ENCODE measurements at regions not wholly inside any gene's neighbourhood (a gene's known extent, or its start where the extent isn't known, plus 50 kb on each side); places are given as distances from the start of the nearest gene placed in this dataset.

- TF ChIP-seq POLR2A (IDR thresholded peaks at IDR 0.05) (no peak), CTCF (IDR thresholded peaks at IDR 0.05) (no peak)
- WGBS, 2 donors, result 46 to 49% methylated on average over 3 to 5 of the region's 5 CpGs
- no peak for DNase-seq
Observed at GRCh38 chr1:88291611-88292354, 392.3 kb upstream of the PKN2 start.

GRCh38 chr1:88293691-88294190 is 390.3 kb upstream of the PKN2 start:
- H3K27me3 ChIP-seq, result no peaks in the 10 kb centered on the region
- H3K9me3 ChIP-seq, result no peaks in the 10 kb centered on the region
- TF ChIP-seq POLR2A (IDR thresholded peaks at IDR 0.05), result no peak
- TF ChIP-seq CTCF (IDR thresholded peaks at IDR 0.05), result no peak
- H3K27ac ChIP-seq, result no peak overlapping the region
- no peak overlapping the region for H3K4me3 ChIP-seq
- intact Hi-C loops (cut with DNase I; ENCODE audit: low total_unique reads), result loop anchor here (10.0 kb wide), 1 partner anchor 1339 kb away; no protein-coding TSS in a partner anchor
- DNase-seq, result no peak
- WGBS, 2 donors, result 90 to 91% methylated on average over 1 of the region's 1 CpG
- H3K4me1 ChIP-seq, result no peaks in the 10 kb centered on the region
- no peaks in the 10 kb centered on the region for H3K36me3 ChIP-seq (ENCODE audit: low read depth, missing control alignments)

More at GRCh38 chr1:88291611-88292354, 392.3 kb upstream of the PKN2 start:
- intact Hi-C loops (cut with DNase I; ENCODE audit: low total_unique reads), result loop anchor here (10.0 kb wide), 1 partner anchor 1337 kb away; no protein-coding TSS in a partner anchor
- H3K27ac ChIP-seq, result no peak overlapping the region
- no peaks in the 10 kb centered on the region for H3K9me3 ChIP-seq
- H3K27me3 ChIP-seq, result no peaks in the 10 kb centered on the region
- H3K36me3 ChIP-seq (ENCODE audit: low read depth, missing control alignments), result no peaks in the 10 kb centered on the region
- H3K4me3 ChIP-seq, result no peak overlapping the region
- no peaks in the 10 kb centered on the region for H3K4me1 ChIP-seq

DNA sequence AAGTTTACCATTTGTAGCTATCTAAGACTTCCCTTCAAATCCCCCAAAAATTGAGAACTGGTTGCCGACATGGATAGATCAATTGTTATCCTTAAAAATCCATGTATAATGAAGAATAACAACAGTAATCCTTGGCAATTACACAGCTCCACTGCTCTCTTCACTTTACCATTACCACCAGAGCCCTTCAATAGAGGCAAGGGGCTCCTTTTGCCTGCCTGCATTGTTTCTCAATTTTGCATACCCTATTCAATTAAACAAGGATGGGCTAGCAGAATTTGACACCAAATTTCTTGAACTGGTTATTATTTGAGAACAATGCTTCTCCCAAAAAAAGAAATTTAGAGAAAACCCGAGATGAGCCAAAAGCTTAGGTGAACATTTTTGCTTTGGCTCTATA is 387.8 kb upstream of the PKN2 start:
- no peaks in the 10 kb centered on the region for H3K9me3 ChIP-seq
- no peaks in the 10 kb centered on the region for H3K27me3 ChIP-seq
- H3K4me1 ChIP-seq, result no peaks in the 10 kb centered on the region
- TF ChIP-seq POLR2A (IDR thresholded peaks at IDR 0.05), result no peak
- TF ChIP-seq CTCF (IDR thresholded peaks at IDR 0.05), result no peak
- H3K4me3 ChIP-seq, result no peak overlapping the region
- H3K27ac ChIP-seq, result no peak overlapping the region
- H3K36me3 ChIP-seq (ENCODE audit: low read depth, missing control alignments), result no peaks in the 10 kb centered on the region
- intact Hi-C loops (cut with DNase I; ENCODE audit: low total_unique reads), result loop anchor here (10.0 kb wide), 1 partner anchor 1341 kb away; no protein-coding TSS in a partner anchor
- 96% methylated on average over 2 of the region's 2 CpGs for WGBS, 2 donors
- DNase-seq, result no peak

DNA sequence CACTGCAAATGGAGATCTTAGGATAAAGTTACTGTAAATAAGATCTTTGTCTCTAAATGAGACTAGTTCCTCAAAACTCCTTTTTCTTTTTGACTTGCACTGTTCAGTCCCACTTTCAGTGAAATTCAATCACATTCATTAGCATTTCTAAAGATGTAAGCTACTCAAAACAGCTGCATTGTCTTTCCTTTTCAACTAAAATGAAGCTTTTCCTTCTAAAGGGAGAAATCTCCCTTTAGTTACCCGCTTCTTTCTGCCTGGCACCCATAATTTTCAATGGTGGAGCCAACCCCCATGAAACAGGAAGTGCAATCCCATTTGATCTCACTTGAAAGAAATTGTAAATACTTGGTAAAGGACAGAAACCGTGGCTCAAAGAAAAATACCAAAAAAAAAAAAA is 387.4 kb upstream of the PKN2 start:
- WGBS, 2 donors, result 77 to 85% methylated on average over 2 of the region's 2 CpGs
- TF ChIP-seq POLR2A (IDR thresholded peaks at IDR 0.05), result no peak
- no peak for TF ChIP-seq CTCF (IDR thresholded peaks at IDR 0.05)
- Histone ChIP-seq H3K4me3 (no peak overlapping the region), H3K27ac (no peak overlapping the region), H3K36me3 (ENCODE audit: low read depth, missing control alignments) (no peaks in the 10 kb centered on the region), H3K27me3 (no peaks in the 10 kb centered on the region), H3K9me3 (no peaks in the 10 kb centered on the region), H3K4me1 (no peaks in the 10 kb centered on the region)
- intact Hi-C loops (cut with DNase I; ENCODE audit: low total_unique reads), result loop anchor here (10.0 kb wide), 1 partner anchor 1342 kb away; no protein-coding TSS in a partner anchor
- no peak for DNase-seq

Data from testis (tissue), 2 donors.